ENCODE measurements at regions not wholly inside any gene's neighbourhood (a gene's known extent, or its start where the extent isn't known, plus 50 kb on each side); places are given as distances from the start of the nearest gene placed in this dataset.
"Not testable (repeated sequence)": the region's sequence is repeated elsewhere in the genome, so short reads cannot be mapped to it uniquely, and the experiment has no call there.

GRCh38 chr9:117864385-117865057 lies 160.3 kb downstream of the TLR4 start:
- DNase-seq: no peak

- no peak for DNase-seq
Observed at GRCh38 chr9:117868594-117868993, 164.4 kb downstream of the TLR4 start.

- DNase-seq: no peak
Observed at GRCh38 chr9:117869287-117869686, 165.1 kb downstream of the TLR4 start.

- no peak for DNase-seq
Observed at GRCh38 chr9:117869712-117870111, 165.5 kb downstream of the TLR4 start.

- DNase-seq: no peak
Observed at GRCh38 chr9:117873664-117874063, 169.5 kb downstream of the TLR4 start.

- DNase-seq: no peak
Observed at GRCh38 chr9:117875886-117876285, 171.7 kb downstream of the TLR4 start.

GRCh38 chr9:117882171-117882570 lies 178.0 kb downstream of the TLR4 start:
- no peak for DNase-seq

- no peak for DNase-seq
Observed at GRCh38 chr9:117886616-117887015, 182.4 kb downstream of the TLR4 start.

GRCh38 chr9:117887383-117887782 lies 183.2 kb downstream of the TLR4 start:
- no peak for DNase-seq

- DNase-seq: no peak
Observed at GRCh38 chr9:117887941-117888340, 183.7 kb downstream of the TLR4 start.

- no peak for DNase-seq
Observed at GRCh38 chr9:117903453-117903852, 199.2 kb downstream of the TLR4 start.

GRCh38 chr9:117906763-117907162 lies 202.6 kb downstream of the TLR4 start:
- no peak for DNase-seq

GRCh38 chr9:117907420-117907819 lies 203.2 kb downstream of the TLR4 start:
- DNase-seq: no peak

GRCh38 chr9:117916291-117916690 lies 212.1 kb downstream of the TLR4 start:
- no peak for DNase-seq

GRCh38 chr9:117917873-117918272 lies 213.7 kb downstream of the TLR4 start:
- no peak for DNase-seq

- no peak for DNase-seq
Observed at GRCh38 chr9:117919538-117919937, 215.3 kb downstream of the TLR4 start.

GRCh38 chr9:117926031-117926658 lies 221.9 kb downstream of the TLR4 start:
- no peak for DNase-seq

GRCh38 chr9:117927354-117927753 lies 223.2 kb downstream of the TLR4 start:
- no peak for DNase-seq

GRCh38 chr9:117929868-117930267 lies 225.7 kb downstream of the TLR4 start:
- DNase-seq: no peak

- no peak for DNase-seq
Observed at GRCh38 chr9:117932585-117932984, 228.4 kb downstream of the TLR4 start.

GRCh38 chr9:117936185-117937130 lies 232.3 kb downstream of the TLR4 start:
- DNase-seq: no peak

- DNase-seq: no peak
Observed at GRCh38 chr9:117938086-117938485, 233.9 kb downstream of the TLR4 start.

GRCh38 chr9:117938896-117939295 lies 234.7 kb downstream of the TLR4 start:
- DNase-seq: no peak

GRCh38 chr9:117944750-117945149 lies 240.5 kb downstream of the TLR4 start:
- not testable (repeated sequence) for DNase-seq

All from NCI-H1930 (cell line).